ENCODE measurements at regions not wholly inside any gene's neighbourhood (a gene's known extent, or its start where the extent isn't known, plus 50 kb on each side); places are given as distances from the start of the nearest gene placed in this dataset.

DNA sequence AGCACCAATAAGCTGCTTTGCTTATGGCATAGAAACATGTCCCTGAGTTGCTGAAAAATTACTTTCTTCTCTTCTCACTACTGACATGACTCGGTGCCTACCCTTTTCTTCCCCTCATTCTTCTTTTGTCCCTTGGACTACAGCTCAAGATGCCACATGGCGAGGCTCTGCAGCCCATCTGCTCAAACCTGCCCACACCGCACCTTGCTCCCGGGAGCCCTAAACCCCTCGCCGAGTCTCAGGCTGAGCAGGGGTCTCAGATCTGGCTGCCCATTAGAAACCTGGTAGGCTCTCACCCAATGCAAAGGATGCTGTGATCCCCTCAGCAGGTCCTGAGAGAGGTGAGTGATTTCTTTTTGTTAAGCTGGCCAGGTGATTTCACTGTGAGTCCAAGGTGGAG, 251.7 kb upstream of the IRX1 start:
- TF ChIP-seq, protein P1, sequence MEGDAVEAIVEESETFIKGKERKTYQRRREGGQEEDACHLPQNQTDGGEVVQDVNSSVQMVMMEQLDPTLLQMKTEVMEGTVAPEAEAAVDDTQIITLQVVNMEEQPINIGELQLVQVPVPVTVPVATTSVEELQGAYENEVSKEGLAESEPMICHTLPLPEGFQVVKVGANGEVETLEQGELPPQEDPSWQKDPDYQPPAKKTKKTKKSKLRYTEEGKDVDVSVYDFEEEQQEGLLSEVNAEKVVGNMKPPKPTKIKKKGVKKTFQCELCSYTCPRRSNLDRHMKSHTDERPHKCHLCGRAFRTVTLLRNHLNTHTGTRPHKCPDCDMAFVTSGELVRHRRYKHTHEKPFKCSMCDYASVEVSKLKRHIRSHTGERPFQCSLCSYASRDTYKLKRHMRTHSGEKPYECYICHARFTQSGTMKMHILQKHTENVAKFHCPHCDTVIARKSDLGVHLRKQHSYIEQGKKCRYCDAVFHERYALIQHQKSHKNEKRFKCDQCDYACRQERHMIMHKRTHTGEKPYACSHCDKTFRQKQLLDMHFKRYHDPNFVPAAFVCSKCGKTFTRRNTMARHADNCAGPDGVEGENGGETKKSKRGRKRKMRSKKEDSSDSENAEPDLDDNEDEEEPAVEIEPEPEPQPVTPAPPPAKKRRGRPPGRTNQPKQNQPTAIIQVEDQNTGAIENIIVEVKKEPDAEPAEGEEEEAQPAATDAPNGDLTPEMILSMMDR (conservative IDR thresholded peaks at IDR 0.05): no peak
- TF ChIP-seq EZH2 (IDR thresholded peaks at IDR 0.05; ENCODE audit: low read depth): no peak
